ENCODE measurements at regions not wholly inside any gene's neighbourhood (a gene's known extent, or its start where the extent isn't known, plus 50 kb on each side); places are given as distances from the start of the nearest gene placed in this dataset.

DNA sequence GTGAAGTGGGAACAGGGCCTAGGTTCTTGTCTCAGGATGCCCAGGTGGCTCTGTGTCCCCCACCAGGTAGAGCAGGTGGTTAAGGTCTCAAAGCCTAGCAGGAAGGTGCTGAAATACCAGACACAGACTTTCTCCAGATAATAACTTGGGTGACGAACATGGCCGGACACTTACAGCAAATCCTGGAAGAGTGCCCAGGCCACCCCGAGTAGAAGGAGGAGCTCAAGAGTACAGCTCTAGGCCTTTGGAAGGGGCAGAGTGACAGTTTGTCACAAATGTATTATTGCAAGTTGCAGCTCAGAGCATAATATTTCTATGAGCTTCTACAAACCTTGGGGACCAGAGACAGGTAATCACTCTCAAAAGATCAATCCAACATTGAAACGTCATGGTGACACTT lies 251.6 kb upstream of the SOX4 start:
- TF ChIP-seq, protein P1, sequence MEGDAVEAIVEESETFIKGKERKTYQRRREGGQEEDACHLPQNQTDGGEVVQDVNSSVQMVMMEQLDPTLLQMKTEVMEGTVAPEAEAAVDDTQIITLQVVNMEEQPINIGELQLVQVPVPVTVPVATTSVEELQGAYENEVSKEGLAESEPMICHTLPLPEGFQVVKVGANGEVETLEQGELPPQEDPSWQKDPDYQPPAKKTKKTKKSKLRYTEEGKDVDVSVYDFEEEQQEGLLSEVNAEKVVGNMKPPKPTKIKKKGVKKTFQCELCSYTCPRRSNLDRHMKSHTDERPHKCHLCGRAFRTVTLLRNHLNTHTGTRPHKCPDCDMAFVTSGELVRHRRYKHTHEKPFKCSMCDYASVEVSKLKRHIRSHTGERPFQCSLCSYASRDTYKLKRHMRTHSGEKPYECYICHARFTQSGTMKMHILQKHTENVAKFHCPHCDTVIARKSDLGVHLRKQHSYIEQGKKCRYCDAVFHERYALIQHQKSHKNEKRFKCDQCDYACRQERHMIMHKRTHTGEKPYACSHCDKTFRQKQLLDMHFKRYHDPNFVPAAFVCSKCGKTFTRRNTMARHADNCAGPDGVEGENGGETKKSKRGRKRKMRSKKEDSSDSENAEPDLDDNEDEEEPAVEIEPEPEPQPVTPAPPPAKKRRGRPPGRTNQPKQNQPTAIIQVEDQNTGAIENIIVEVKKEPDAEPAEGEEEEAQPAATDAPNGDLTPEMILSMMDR (conservative IDR thresholded peaks at IDR 0.05 in 1 of 2, IDR thresholded peaks at IDR 0.05 in 1 of 2; ENCODE audit: extremely low read depth in 1 of 2, insufficient read depth in 1 of 2, low read depth in 1 of 2, low read length in 2 of 2) = no peak
- TF ChIP-seq EZH2 (IDR thresholded peaks at IDR 0.05; ENCODE audit: borderline replicate concordance, low read length) = no peak
